ENCODE measurements at regions not wholly inside any gene's neighbourhood (a gene's known extent, or its start where the extent isn't known, plus 50 kb on each side); places are given as distances from the start of the nearest gene placed in this dataset.
"Not testable (repeated sequence)": the region's sequence is repeated elsewhere in the genome, so short reads cannot be mapped to it uniquely, and the experiment has no call there.

- not testable (repeated sequence) for TF ChIP-seq CTCF (optimal IDR thresholded peaks at IDR 0.05 in 1 of 3, IDR thresholded peaks at IDR 0.05 in 1 of 3, conservative IDR thresholded peaks at IDR 0.05 in 1 of 3; ENCODE audit: extremely low read depth in 1 of 3, insufficient read depth in 2 of 3, low read length in 3 of 3); EZH2 (IDR thresholded peaks at IDR 0.05; ENCODE audit: low read length)
Measured at GRCh38 chr1:243074224-243074623, 180.9 kb downstream of the CEP170 start.

Measured in keratinocyte (primary cell).